GM18507 (cell line): ENCODE measurements at regions not wholly inside any gene's neighbourhood (a gene's known extent, or its start where the extent isn't known, plus 50 kb on each side); places are given as distances from the start of the nearest gene placed in this dataset.

Source experiments
- DNase-seq: peaks from one replicate; pipeline ENCODE4 v3.0.0; 2011; ENCODE audit warnings: low read depth; ENCODE audit not compliant: insufficient read length; ENCODE audit errors: extremely low spot score
- FAIRE-seq: peaks from 2 replicates; lab custom pipeline; 2011; peaks lifted over from hg19 to GRCh38; lab: Jason Lieb, UNC

GRCh38 chr1:193846876-193847604 lies 660.6 kb upstream of the B3GALT2 start:
- no peak for FAIRE-seq
- no peak for DNase-seq

GRCh38 chr1:193846411-193846810 lies 660.0 kb upstream of the B3GALT2 start:
- DNase-seq (no peak), FAIRE-seq (no peak)

- FAIRE-seq (no peak), DNase-seq (no peak)
Measured at GRCh38 chr1:193841857-193842256, 655.4 kb upstream of the B3GALT2 start.

- DNase-seq: no peak
- FAIRE-seq: no peak
Measured at GRCh38 chr1:193831465-193831864, 645.1 kb upstream of the B3GALT2 start.

- no peak for FAIRE-seq
- no peak for DNase-seq
Measured at GRCh38 chr1:193827516-193827915, 641.1 kb upstream of the B3GALT2 start.

GRCh38 chr1:193819376-193819775 lies 633.0 kb upstream of the B3GALT2 start:
- FAIRE-seq: no peak
- DNase-seq: no peak

- DNase-seq (no peak), FAIRE-seq (no peak)
Measured at GRCh38 chr1:193807208-193807607, 620.8 kb upstream of the B3GALT2 start.

- FAIRE-seq (no peak), DNase-seq (no peak)
Measured at GRCh38 chr1:193806079-193807048, 620.0 kb upstream of the B3GALT2 start.

- no peak for FAIRE-seq
- no peak for DNase-seq
Measured at GRCh38 chr1:193799948-193800690, 613.7 kb upstream of the B3GALT2 start.

- DNase-seq (no peak), FAIRE-seq (no peak)
Measured at GRCh38 chr1:193799371-193799770, 613.0 kb upstream of the B3GALT2 start.

- FAIRE-seq (no peak), DNase-seq (no peak)
Measured at GRCh38 chr1:193794239-193794638, 607.8 kb upstream of the B3GALT2 start.

GRCh38 chr1:193791746-193792145 lies 605.3 kb upstream of the B3GALT2 start:
- no peak for FAIRE-seq

GRCh38 chr1:193787061-193787460 lies 600.6 kb upstream of the B3GALT2 start:
- FAIRE-seq: no peak

More at GRCh38 chr1:193791746-193792145, 605.3 kb upstream of the B3GALT2 start:
- DNase-seq: no peak

GRCh38 chr1:193785850-193786420 lies 599.5 kb upstream of the B3GALT2 start:
- FAIRE-seq: no peak
- no peak for DNase-seq

More at GRCh38 chr1:193787061-193787460, 600.6 kb upstream of the B3GALT2 start:
- no peak for DNase-seq

- no peak for FAIRE-seq
Measured at GRCh38 chr1:193774536-193775323, 588.3 kb upstream of the B3GALT2 start.

GRCh38 chr1:193771596-193771995 lies 585.2 kb upstream of the B3GALT2 start:
- FAIRE-seq (no peak), DNase-seq (no peak)

More at GRCh38 chr1:193774536-193775323, 588.3 kb upstream of the B3GALT2 start:
- DNase-seq: no peak

- no peak for DNase-seq
- FAIRE-seq: no peak
Measured at GRCh38 chr1:193769651-193770050, 583.2 kb upstream of the B3GALT2 start.

GRCh38 chr1:193767886-193768285 lies 581.5 kb upstream of the B3GALT2 start:
- DNase-seq (no peak), FAIRE-seq (no peak)

GRCh38 chr1:193766329-193766728 lies 579.9 kb upstream of the B3GALT2 start:
- no peak for DNase-seq
- FAIRE-seq: no peak
